NCI-H2029 treated with DMSO at 0.1 percent for 48 hours (cell line): ENCODE measurements at regions not wholly inside any gene's neighbourhood (a gene's known extent, or its start where the extent isn't known, plus 50 kb on each side); places are given as distances from the start of the nearest gene placed in this dataset.
"Not testable (repeated sequence)": the region's sequence is repeated elsewhere in the genome, so short reads cannot be mapped to it uniquely, and the experiment has no call there.

ENCODE experiments used
- DNase-seq: peaks from one replicate; lab custom pipeline; 2025; lab: John Stamatoyannopoulos, UW

DNA sequence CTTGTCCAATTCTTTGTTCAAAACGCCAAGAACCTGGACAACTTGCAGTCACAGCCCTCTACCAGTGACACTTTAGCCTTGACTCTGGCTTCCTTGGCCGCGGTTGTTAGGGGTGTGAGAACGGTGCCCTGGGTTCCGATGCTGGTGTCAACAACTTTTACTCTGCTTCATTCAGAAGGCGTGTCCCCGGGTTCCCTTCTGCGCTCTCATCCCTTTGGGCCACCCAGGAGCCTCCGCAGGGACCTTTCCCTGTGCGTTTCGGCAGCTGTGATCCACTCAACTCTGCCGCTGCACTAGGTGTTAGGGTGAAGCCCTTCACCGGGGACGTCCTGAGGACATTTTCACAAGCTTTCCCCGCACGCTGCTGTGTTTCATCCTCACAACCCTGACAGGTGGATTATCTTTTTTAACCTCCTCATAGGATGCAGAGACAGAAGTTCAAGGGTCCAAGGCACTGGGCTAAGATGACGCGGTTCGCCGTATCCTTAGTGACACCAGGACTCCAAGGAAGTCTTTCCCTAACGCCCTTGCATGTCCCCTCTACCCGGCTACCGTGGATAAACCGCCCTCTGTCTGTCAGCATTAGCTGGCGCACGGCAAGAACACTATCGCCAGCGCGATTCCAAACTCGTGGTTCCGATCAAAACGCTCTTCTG lies 133.5 kb upstream of the SHH start:
- DNase-seq, result no peak

GRCh38 chr7:155944901-155945300 lies 132.6 kb upstream of the SHH start:
- no peak for DNase-seq

- DNase-seq, result no peak
Measured at GRCh38 chr7:155943251-155943899, 131.1 kb upstream of the SHH start.

DNA sequence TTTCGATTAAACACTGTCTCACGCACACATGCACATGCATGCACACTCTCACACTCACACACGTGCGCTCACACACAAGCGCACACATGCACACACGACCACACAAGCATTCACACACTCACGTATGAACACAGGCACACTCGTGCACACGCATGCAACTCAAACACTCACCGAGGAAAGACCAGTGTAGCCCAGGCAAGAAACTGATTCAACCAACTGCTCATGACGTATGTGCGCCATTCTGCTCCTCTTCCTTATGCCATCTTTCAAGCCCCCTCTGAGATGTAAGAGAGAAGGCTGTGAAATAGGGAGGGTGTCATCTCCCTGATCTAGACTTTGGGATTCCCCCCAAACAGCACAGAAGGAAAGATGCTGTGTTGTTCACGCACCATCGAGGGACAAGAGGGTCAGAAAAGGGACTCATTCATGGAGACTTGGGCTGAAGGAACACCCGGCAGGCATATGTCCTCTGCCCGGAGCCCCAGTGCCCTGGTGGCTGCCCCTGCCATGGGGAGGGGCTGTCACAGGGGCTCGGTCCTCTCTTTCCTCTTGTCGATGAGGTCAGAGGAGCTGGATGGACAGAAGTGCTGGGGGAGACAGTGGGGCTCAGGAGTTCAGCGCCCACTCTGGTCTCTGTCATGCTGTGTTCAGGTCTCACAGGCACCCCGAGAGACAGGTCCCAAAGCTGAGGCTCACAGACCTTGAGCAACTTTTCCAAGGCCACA lies 130.1 kb upstream of the SHH start:
- DNase-seq, result no peak

- DNase-seq, result no peak
Measured at GRCh38 chr7:155941688-155942087, 129.4 kb upstream of the SHH start.

DNA sequence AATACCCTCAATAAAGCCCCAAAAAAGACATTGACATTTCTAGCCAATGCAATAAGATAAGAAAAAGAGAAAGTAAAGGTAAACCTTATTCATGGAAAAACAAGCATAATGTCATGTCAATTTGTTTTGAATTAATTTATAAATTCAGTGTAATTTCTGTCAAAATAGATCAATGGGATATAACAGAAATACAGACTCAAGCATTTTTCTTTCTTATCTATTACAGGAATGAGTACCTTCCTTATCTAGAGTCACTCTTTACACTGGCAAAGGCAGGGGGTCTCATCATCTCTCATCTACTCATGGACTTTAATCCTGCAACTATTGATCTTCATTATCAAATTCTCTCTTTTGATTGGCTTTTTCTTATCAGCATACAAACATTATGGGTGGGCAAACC lies 127.1 kb upstream of the SHH start:
- DNase-seq, result no peak

GRCh38 chr7:155938129-155938528 lies 125.9 kb upstream of the SHH start:
- no peak for DNase-seq

- DNase-seq, result no peak
Measured at GRCh38 chr7:155935726-155936125, 123.5 kb upstream of the SHH start.

DNA sequence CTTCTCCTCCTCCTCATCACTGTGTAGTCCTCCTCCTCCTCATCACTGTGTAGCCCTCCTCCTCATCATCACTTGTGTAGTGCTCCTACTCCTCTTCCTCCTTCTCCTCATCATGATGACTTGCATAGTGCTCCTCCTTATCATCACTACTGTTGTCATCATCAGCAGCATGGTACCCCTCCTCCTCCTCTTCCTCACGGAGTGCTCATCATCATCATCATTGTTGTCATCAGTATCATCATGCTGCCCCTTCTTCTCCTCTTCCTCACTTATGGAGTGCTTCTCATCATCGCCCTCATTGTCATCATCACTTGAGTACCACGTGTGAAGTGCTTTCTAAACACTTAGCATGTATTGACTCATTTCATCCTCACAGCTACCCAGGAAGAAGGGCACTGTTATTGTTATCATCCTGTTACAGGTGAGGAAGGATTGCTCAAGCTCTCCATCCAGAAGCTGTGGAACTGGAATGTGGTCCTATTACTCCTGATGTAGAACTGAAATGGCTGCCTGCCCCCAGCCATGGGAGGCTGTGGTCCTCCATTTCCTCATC lies 122.8 kb upstream of the SHH start:
- DNase-seq, result peak; percentile 0

DNA sequence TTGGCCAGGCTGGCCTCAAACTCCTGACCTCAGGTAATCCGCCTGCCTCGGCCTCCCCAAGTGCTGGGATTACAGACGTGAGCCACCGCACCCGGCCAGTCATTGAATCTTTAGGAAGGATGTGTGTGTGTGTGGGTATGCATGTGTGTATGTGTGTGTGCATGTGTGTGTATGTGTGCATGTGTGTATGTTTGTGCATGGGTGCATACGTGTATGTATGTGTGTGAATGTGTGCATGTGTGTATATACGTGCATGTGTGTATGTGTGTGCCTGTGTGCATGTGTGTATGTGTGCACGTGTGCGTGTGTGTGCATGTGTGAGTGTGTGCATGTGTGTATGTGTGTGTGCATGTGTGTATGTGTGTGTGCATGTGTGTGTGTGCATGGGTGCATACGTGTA lies 120.1 kb upstream of the SHH start:
- not testable (repeated sequence) for DNase-seq

DNA sequence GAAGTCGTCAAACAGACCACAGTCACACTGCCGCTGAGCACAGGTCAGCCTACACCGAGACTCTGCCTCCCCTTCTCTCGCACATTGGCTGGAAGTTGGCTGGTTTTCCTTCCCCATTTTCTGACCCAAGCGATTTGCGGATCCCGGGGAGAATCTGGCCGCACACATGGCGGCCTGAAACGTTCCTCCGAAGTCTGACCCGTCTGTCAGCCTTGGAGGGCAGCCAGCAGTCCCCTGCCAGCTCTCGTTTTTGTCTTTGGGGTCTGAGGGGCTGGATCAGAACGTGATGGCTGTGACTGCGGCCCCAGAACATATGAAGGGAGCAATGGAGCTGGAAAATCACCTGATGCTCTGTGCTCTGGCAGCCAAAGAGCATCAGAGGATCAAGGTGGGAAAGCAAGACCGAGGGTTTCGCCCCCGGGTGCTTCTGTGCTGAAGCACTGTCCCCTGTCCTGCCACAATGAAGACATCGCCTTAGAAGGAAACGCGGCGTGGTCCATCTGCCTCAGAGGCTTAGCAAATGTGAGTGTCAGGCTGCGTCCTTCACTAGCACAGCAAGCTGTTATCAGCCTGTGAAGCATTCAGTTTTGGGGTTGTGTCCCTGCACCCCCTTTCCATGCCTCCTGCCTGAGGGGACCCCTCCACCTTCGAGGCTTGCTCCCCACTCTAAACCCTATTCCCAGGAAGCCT lies 119.3 kb upstream of the SHH start:
- no peak for DNase-seq

- no peak for DNase-seq
Measured at GRCh38 chr7:155930527-155930926, 118.3 kb upstream of the SHH start.

GRCh38 chr7:155930061-155930460 lies 117.8 kb upstream of the SHH start:
- DNase-seq, result no peak

- DNase-seq, result no peak
Measured at GRCh38 chr7:155928583-155928982, 116.3 kb upstream of the SHH start.

DNA sequence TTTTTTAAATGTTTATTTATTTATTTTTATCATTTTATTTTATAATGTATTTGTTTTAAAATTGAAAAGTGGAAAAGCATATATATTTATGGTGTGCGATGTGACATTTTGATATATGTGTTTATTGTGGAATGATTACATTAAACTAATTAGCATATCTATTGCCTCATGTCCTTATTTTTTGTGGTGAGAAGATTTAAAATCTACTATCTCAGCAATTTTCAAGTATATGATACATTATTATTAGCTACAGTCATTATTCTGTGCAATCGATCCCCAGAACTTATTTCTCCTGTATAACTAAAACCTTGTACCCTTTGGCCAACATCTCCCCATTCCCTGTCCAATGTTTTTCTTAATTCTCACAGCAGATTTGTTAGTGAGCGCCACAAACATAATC lies 115.6 kb upstream of the SHH start:
- DNase-seq, result no peak

- DNase-seq, result no peak
Measured at GRCh38 chr7:155925682-155926081, 113.4 kb upstream of the SHH start.

DNA sequence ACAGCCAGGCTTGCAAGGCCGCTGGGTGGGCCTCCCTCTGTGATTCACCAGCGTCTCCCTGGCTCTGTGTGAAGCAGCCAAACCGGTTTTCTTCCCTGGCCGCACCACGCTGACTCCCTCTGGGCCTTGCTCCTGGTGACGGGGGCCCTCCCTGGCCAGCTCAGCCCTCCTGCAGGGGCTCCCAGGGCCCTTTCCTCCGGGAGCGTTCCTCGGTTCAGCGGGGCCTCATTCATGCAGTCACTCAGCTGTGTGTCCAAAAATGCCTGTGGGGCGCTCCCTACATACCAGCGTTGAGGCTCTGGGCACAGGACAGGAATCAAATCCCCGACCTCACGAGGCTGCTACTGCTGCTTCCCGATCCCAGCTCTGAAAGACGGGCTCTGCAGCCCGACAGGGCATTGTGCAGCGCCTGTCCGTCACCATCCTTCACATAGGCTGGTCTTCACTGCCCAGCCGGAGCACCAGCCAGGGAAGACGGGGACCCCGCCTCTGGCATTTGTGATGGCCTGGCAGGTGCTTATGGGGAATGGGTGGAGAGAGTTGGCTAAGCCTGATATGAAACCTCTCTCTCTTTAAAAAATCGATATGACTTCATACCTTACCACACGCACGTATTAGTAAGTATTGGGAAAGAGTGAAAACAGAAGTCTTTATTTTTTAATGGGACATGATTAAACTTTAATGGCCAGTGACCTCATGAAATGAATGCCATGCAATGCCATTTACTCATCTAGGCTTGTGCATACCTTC lies 110.0 kb upstream of the SHH start:
- no peak for DNase-seq

- DNase-seq, result no peak
Measured at GRCh38 chr7:155921804-155922066, 109.5 kb upstream of the SHH start.

DNA sequence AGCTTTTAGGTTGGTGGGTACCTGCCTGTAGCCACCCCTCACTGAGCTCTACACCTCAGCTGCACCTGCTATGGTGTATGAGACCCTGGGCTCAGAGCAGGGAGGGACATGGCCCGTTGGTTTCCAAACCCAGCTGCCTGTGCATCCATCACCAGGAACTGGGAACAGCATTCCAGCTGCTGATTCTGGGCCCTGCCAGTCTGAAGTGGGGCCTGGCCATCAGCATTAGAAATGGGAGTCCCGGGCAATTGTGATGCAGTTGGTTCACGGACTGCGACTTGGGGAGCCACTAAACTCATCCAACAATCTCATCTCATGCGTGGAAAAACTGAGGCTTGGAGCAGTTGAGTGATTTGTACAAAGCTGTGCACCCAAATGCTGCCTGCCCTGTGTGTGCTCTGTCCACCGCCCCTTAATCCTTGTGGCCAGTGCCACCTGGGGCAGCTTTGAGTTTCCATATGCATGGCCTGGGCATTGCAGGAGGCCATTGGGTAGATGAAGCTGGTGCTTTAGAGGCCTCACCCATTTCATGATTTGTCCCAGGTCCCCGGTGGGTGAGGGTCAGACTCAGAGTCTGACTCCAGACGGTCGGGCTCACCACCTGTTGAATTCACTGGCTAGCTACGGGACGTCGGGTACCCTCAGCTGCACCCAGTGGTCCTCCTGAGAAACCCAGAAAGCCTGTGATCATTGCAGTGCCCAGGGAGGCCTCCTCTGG lies 109.0 kb upstream of the SHH start:
- no peak for DNase-seq

DNA sequence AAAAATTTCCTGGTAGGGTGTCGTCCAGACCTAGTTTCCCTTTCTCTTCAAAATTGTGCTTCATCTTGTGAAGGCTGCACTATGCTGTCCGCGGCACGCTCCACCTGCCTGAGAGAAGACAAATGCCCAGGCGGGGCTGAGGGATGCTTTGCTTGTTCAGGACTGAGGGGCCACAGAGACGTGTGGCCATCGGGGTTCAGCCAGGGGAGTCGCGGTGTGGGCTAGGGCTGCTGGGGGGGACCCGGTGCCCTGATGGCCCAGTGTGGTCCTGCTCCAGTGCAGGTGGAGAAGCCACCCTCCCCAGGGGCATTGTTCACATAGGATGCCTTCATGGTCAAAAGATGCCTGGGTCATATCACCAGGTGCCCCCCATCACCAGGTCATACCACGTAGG lies 107.8 kb upstream of the SHH start:
- no peak for DNase-seq

DNA sequence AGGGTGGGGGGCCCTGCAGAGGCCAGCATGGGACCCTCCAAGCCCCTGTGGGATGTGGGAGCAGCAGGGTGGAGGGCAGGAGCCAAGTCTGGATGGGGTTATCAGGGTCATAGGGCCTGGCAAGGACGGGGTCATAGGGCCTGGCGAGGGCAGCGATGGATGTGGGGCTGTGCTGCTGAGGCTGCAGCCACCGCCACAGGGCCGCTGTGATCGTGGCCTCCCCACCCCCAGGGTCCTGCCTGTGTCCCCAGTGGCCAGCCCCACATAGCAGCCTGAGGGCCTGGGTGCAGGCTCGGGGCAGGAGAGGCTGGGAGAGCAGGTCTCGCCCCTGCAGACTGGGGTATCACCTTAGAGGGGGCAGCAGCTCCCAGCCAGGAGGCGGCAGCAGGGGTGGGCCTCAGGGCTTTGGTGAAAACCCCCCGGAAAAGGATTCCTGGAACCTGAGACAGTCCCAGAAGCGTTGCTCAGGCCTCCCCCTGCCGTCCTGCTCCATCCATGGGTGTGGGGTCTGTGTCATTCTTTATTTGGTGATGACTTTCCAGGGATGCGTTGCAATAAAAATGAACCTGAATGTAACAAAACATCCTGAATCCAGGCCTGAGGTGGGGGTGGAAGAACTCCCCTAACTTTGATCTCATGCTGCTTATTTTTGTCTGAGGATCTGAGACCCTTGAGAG lies 107.3 kb upstream of the SHH start:
- DNase-seq, result no peak
